ENCODE measurements at regions not wholly inside any gene's neighbourhood (a gene's known extent, or its start where the extent isn't known, plus 50 kb on each side); places are given as distances from the start of the nearest gene placed in this dataset.

DNA sequence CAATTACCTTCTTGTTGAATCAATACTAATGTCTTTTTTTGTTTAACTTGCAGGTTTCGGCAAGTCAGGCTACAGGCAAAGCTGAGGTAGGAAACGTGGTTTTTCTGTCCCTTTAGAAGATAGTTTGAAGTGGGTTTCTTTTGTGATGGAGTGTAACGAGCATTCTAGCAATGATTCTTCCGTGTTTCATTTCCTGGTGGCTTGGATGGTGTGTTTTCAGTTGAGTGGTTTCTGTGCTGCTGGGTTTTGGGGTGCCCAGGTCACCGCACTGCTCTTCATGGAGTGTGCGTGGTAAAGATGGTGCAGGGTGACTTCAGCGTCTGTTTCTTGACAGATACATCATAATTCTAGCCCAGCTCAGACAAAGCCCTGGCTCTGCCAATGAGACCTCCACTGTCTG is 769.7 kb upstream of the EEF2KMT start:
- H3K27me3 ChIP-seq (ENCODE audit: control insufficient read depth in 1 of 2, insufficient read depth in 2 of 2, low read length in 2 of 2), result peaks cover 0 to 10% of the 10 kb centered on the region in 2 experiments; a peak in 1 of 5 replicates
- ATAC-seq (no peak), FAIRE-seq (no peak), DNase-seq (ENCODE audit: low spot score) (no peak)
- no peaks in the 10 kb centered on the region for H4K20me1 ChIP-seq (ENCODE audit: insufficient read depth, low read length)
- TF ChIP-seq NONO (IDR thresholded peaks at IDR 0.05) (no peak), NONO (CRISPR knock-in tag; conservative IDR thresholded peaks at IDR 0.05) (no peak), SRSF9 (IDR thresholded peaks at IDR 0.05; ENCODE audit: borderline replicate concordance, insufficient read depth, low read depth, low read length, poor library complexity, severe bottlenecking) (no peak), IRX3 (CRISPR knock-in tag; IDR thresholded peaks at IDR 0.05; ENCODE audit: borderline replicate concordance, low read depth) (no peak), ZNF891 (CRISPR knock-in tag; IDR thresholded peaks at IDR 0.05) (no peak), JUN (CRISPR knock-in tag; IDR thresholded peaks at IDR 0.05) (no peak), ATF1 (CRISPR knock-in tag; IDR thresholded peaks at IDR 0.05) (no peak), ZNF660 (CRISPR knock-in tag; IDR thresholded peaks at IDR 0.05; ENCODE audit: borderline replicate concordance, low read depth) (no peak), TARDBP (CRISPR knock-in tag; IDR thresholded peaks at IDR 0.05) (no peak), ARNT (IDR thresholded peaks at IDR 0.05) (no peak), SIN3A (IDR thresholded peaks at IDR 0.05; ENCODE audit: borderline replicate concordance, low read depth, low read length) (no peak), ZNF12 (CRISPR knock-in tag; IDR thresholded peaks at IDR 0.05) (no peak), FOXK2 (IDR thresholded peaks at IDR 0.05) (no peak), NR1H2 (CRISPR knock-in tag; IDR thresholded peaks at IDR 0.05; ENCODE audit: borderline replicate concordance, low read depth) (no peak), ZBTB7A (CRISPR knock-in tag; IDR thresholded peaks at IDR 0.05) (no peak), SNRNP70 (IDR thresholded peaks at IDR 0.05; ENCODE audit: low read depth, low read length) (no peak), ZNF224 (CRISPR knock-in tag; IDR thresholded peaks at IDR 0.05) (no peak), ZFP62 (CRISPR knock-in tag; IDR thresholded peaks at IDR 0.05) (no peak)
- TF ChIP-seq, protein P1, sequence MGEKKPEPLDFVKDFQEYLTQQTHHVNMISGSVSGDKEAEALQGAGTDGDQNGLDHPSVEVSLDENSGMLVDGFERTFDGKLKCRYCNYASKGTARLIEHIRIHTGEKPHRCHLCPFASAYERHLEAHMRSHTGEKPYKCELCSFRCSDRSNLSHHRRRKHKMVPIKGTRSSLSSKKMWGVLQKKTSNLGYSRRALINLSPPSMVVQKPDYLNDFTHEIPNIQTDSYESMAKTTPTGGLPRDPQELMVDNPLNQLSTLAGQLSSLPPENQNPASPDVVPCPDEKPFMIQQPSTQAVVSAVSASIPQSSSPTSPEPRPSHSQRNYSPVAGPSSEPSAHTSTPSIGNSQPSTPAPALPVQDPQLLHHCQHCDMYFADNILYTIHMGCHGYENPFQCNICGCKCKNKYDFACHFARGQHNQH (CRISPR knock-in tag; IDR thresholded peaks at IDR 0.05), result no peak
- TF ChIP-seq, protein P2, sequence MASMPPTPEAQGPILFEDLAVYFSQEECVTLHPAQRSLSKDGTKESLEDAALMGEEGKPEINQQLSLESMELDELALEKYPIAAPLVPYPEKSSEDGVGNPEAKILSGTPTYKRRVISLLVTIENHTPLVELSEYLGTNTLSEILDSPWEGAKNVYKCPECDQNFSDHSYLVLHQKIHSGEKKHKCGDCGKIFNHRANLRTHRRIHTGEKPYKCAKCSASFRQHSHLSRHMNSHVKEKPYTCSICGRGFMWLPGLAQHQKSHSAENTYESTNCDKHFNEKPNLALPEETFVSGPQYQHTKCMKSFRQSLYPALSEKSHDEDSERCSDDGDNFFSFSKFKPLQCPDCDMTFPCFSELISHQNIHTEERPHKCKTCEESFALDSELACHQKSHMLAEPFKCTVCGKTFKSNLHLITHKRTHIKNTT (CRISPR knock-in tag; IDR thresholded peaks at IDR 0.05), result no peak
- POLR2A ChIA-PET, result no interaction called here
- CTCF ChIA-PET (ENCODE audit: low intra/inter-chr PET ratio, low total read pairs), result no interaction called here
- H3K36me3 ChIP-seq (replicated peaks in 1 of 2; ENCODE audit: control insufficient read depth in 1 of 2, insufficient read depth in 2 of 2, low read length in 2 of 2), result no peaks in the 10 kb centered on the region
- H3K4me3 ChIP-seq (replicated peaks in 1 of 3; ENCODE audit: insufficient read depth in 1 of 3, low read depth in 2 of 3, low read length in 3 of 3), result no peak overlapping the region
- no peaks in the 10 kb centered on the region for H3K79me2 ChIP-seq (ENCODE audit: insufficient read depth, low read length)
- in situ Hi-C loops (cut with HindIII; ENCODE audit: extremely low pct_ligation_motif_present, low pct_unique_long_range_greater_than_20kb) (no loop called here), intact Hi-C loops (cut with micrococcal nuclease; ENCODE audit: unreplicated experiment) (no loop called here)
- WGBS (ENCODE audit: low lambda C conversion rate), result 32% methylated on average over 7 of the region's 7 CpGs
- H3K4me2 ChIP-seq (ENCODE audit: low read depth, low read length), result no peak overlapping the region
- no TSS peak for BruUV-seq (replicated peaks)
- no peaks in the 10 kb centered on the region for H3K4me1 ChIP-seq (ENCODE audit: insufficient read depth, low read length)
- no peak overlapping the region for H3K9ac ChIP-seq (ENCODE audit: insufficient read depth, low read depth, low read length)
- no peak overlapping the region for H2AFZ ChIP-seq (ENCODE audit: low read length)
- H3K9me3 ChIP-seq (ENCODE audit: low read length), result no peaks in the 10 kb centered on the region
- H3K27ac ChIP-seq (ENCODE audit: extremely low read length, insufficient read depth, low read length), result no peak overlapping the region

Measured in HepG2 (cell line).